SK-N-SH (cell line): ENCODE measurements at regions not wholly inside any gene's neighbourhood (a gene's known extent, or its start where the extent isn't known, plus 50 kb on each side); places are given as distances from the start of the nearest gene placed in this dataset.

Experiments used
- CTCF ChIA-PET: fragments of 300-600, 350-600 bp; formaldehyde crosslinking; extraction: SDS; loops from one replicate; lab custom pipeline; 2021; lab: Yijun Ruan, JAX
- POLR2A ChIA-PET: fragments of 350-600 bp; sonication (Branson Sonifier 250); formaldehyde crosslinking; extraction: SDS; loops from one replicate; lab custom pipeline; 2020; ENCODE audit warnings: antibody characterized with exemption, inconsistent platforms; lab: Yijun Ruan, JAX
- DNase-seq: peaks from one replicate; pipeline ENCODE4 v3.0.0; 2012
- H2AFZ ChIP-seq: fragments of 200-600 bp; sonication (generic); 2 replicates; pipeline ENCODE4 v1.8.1; 2016; ENCODE audit warnings: antibody characterized with exemption, mild to moderate bottlenecking, low read depth
- H3F3A ChIP-seq: fragments of 200-600 bp; sonication (generic); replicated peaks from 2 replicates; pipeline ENCODE3; 2016; ENCODE audit warnings: antibody characterized with exemption, mild to moderate bottlenecking; ENCODE audit not compliant: insufficient read depth
- H3K27ac ChIP-seq, 2 experiments: fragments of 200-500 bp in 1 of 2; fragments of 200-600 bp in 1 of 2; sonication (Bioruptor generic) in 1 of 2; sonication (generic), shearing (Covaris generic) in 1 of 2; 2 replicates each; pipeline versions ENCODE4 v1.5.1 to v1.6.1; 2014 to 2016; ENCODE audit warnings: low read depth in 2 of 2, inconsistent platforms in 1 of 2, low read length in 1 of 2, mild to moderate bottlenecking in 1 of 2, mixed read lengths in 1 of 2
- H3K27me3 ChIP-seq: fragments of 200-600 bp; sonication (generic), shearing (Covaris generic); 2 replicates; pipeline ENCODE4 v1.6.1; 2016; ENCODE audit warnings: mixed run types; ENCODE audit not compliant: insufficient read depth
- H3K36me3 ChIP-seq, 2 experiments: fragments of 200-500 bp in 1 of 2; fragments of 200-600 bp in 1 of 2; sonication (Bioruptor generic) in 1 of 2; sonication (generic) in 1 of 2; replicated peaks in 1 of 2; 2 replicates each; pipeline versions ENCODE3 to v1.5.1; 2014 to 2016; ENCODE audit warnings: low read length in 1 of 2, mild to moderate bottlenecking in 1 of 2; ENCODE audit not compliant: insufficient read depth in 2 of 2, control insufficient read depth in 1 of 2
- H3K4me1 ChIP-seq, 2 experiments: fragments of 200-500 bp in 1 of 2; fragments of 200-600 bp in 1 of 2; sonication (Bioruptor generic) in 1 of 2; sonication (generic), shearing (Covaris generic) in 1 of 2; 2 replicates each; pipeline versions ENCODE4 v1.5.1 to v1.6.1; 2014 to 2016; ENCODE audit warnings: low read depth in 1 of 2, low read length in 1 of 2, mixed run types in 1 of 2; ENCODE audit not compliant: insufficient read depth in 2 of 2, control insufficient read depth in 1 of 2
- H3K4me2 ChIP-seq: fragments of 200-600 bp; sonication (generic), shearing (Covaris generic); 2 replicates; pipeline ENCODE4 v1.6.1; 2017; ENCODE audit warnings: mixed run types
- H3K4me3 ChIP-seq, 2 experiments: fragments of 200-500 bp in 1 of 2; fragments of 200-600 bp in 1 of 2; sonication (Bioruptor generic) in 1 of 2; sonication (generic), shearing (Covaris generic) in 1 of 2; 2 replicates each; pipeline versions ENCODE4 v1.5.1 to v1.8.1; 2014 to 2016; ENCODE audit warnings: low read depth in 2 of 2, inconsistent platforms in 1 of 2, low read length in 1 of 2, mild to moderate bottlenecking in 1 of 2, mixed read lengths in 1 of 2, moderate library complexity in 1 of 2
- H3K79me2 ChIP-seq: fragments of 200-600 bp; sonication (generic); 2 replicates; pipeline ENCODE4 v1.8.1; 2017; ENCODE audit warnings: mild to moderate bottlenecking; ENCODE audit not compliant: insufficient read depth
- H3K9ac ChIP-seq: fragments of 200-600 bp; sonication (generic); 2 replicates; pipeline ENCODE4 v1.6.1; 2017; ENCODE audit warnings: mixed run types
- H3K9me2 ChIP-seq: fragments of 200-600 bp; sonication (generic); 2 replicates; pipeline ENCODE4 v1.6.1; 2017; ENCODE audit warnings: mixed run types
- H3K9me3 ChIP-seq: fragments of 200-600 bp; sonication (generic); 2 replicates; pipeline ENCODE4 v1.6.1; 2017; ENCODE audit warnings: mixed run types, mild to moderate bottlenecking, moderate library complexity
- H4K20me1 ChIP-seq: fragments of 200-600 bp; sonication (generic); 2 replicates; pipeline ENCODE4 v1.6.1; 2017; ENCODE audit warnings: mild to moderate bottlenecking, mixed run types; ENCODE audit not compliant: insufficient read depth
- ELF1 ChIP-seq: IDR thresholded peaks from 2 replicates; pipeline ENCODE4 v1.4.0; 2012
- EZH2phosphoT487 ChIP-seq: fragments of 200-600 bp; sonication (generic); IDR thresholded peaks from 2 replicates; pipeline ENCODE4 v1.6.1; 2017; ENCODE audit warnings: low read depth, mixed run types, mild to moderate bottlenecking, antibody characterized with exemption, moderate library complexity, borderline replicate concordance
- FOSL2 ChIP-seq: IDR thresholded peaks from 2 replicates; pipeline ENCODE4 v1.4.0; 2012; ENCODE audit warnings: low read depth, mild to moderate bottlenecking, moderate library complexity, borderline replicate concordance
- FOXM1 ChIP-seq: IDR thresholded peaks from 2 replicates; pipeline ENCODE4 v1.4.0; 2012; ENCODE audit warnings: low read depth, mild to moderate bottlenecking
- IRF3 ChIP-seq: fragments of 150-350 bp; IDR thresholded peaks from 2 replicates; pipeline ENCODE4 v1.6.1; 2016; ENCODE audit warnings: mild to moderate bottlenecking, low read depth, low read length
- NFIC ChIP-seq: IDR thresholded peaks from 2 replicates; pipeline ENCODE4 v1.4.0; 2012; ENCODE audit warnings: borderline replicate concordance
- NRF1 ChIP-seq: IDR thresholded peaks from 2 replicates; pipeline ENCODE4 v1.6.1; 2012; ENCODE audit warnings: low read depth, mild to moderate bottlenecking, low read length
- POLR2AphosphoS5 ChIP-seq: IDR thresholded peaks from 2 replicates; pipeline ENCODE4 v1.6.1; 2012; ENCODE audit warnings: low read depth, low read length
- RCOR1 ChIP-seq: fragments of 150-350 bp; IDR thresholded peaks from 2 replicates; pipeline ENCODE4 v1.6.1; 2017; ENCODE audit warnings: antibody characterized with exemption, low read length
- RXRA ChIP-seq: IDR thresholded peaks from 2 replicates; pipeline ENCODE4 v1.4.0; 2012; ENCODE audit warnings: low read depth, mild to moderate bottlenecking, borderline replicate concordance
- USF1 ChIP-seq: IDR thresholded peaks from 2 replicates; pipeline ENCODE4 v1.4.0; 2012; ENCODE audit warnings: low read depth, borderline replicate concordance
- YY1 ChIP-seq: IDR thresholded peaks from 2 replicates; pipeline ENCODE4 v1.4.0; 2012; ENCODE audit warnings: low read depth, mild to moderate bottlenecking
- ZBTB33 ChIP-seq: IDR thresholded peaks from 2 replicates; pipeline ENCODE4 v1.4.0; 2012; ENCODE audit warnings: low read depth, borderline replicate concordance
- WGBS: methylation state at CpG from one replicate; pipeline ENCODE4 v1.1.6; 2017; ENCODE audit warnings: low lambda C conversion rate; 5-methylcytosine and 5-hydroxymethylcytosine counted together
- TF ChIP-seq, protein P1 (sequence below): IDR thresholded peaks from 2 replicates; pipeline ENCODE4 v1.6.1; 2012; ENCODE audit warnings: mild to moderate bottlenecking, low read depth, low read length, moderate library complexity

GRCh38 chr10:84700668-84701369, 372.4 kb downstream of the CCSER2 start:
- Histone ChIP-seq H3K27ac (no peak overlapping the region), H3F3A (no peaks in the 10 kb centered on the region), H3K36me3 (no peaks in the 10 kb centered on the region), H3K27me3 (no peaks in the 10 kb centered on the region), H3K9me2 (no peaks in the 10 kb centered on the region), H3K9me3 (no peaks in the 10 kb centered on the region; the same call in 1 of the 2 replicates), H3K79me2 (no peaks in the 10 kb centered on the region), H3K4me3 (no peak overlapping the region), H3K4me1 (no peaks in the 10 kb centered on the region), H2AFZ (no peak overlapping the region), H3K9ac (no peak overlapping the region), H4K20me1 (no peaks in the 10 kb centered on the region), H3K4me2 (no peak overlapping the region)
- TF ChIP-seq USF1 (no peak), NRF1 (no peak), POLR2AphosphoS5 (no peak), FOXM1 (no peak), ZBTB33 (no peak), FOSL2 (no peak), YY1 (no peak), IRF3 (no peak), RXRA (no peak), NFIC (no peak), EZH2phosphoT487 (no peak), ELF1 (no peak), RCOR1 (no peak)
- TF ChIP-seq, protein P1, sequence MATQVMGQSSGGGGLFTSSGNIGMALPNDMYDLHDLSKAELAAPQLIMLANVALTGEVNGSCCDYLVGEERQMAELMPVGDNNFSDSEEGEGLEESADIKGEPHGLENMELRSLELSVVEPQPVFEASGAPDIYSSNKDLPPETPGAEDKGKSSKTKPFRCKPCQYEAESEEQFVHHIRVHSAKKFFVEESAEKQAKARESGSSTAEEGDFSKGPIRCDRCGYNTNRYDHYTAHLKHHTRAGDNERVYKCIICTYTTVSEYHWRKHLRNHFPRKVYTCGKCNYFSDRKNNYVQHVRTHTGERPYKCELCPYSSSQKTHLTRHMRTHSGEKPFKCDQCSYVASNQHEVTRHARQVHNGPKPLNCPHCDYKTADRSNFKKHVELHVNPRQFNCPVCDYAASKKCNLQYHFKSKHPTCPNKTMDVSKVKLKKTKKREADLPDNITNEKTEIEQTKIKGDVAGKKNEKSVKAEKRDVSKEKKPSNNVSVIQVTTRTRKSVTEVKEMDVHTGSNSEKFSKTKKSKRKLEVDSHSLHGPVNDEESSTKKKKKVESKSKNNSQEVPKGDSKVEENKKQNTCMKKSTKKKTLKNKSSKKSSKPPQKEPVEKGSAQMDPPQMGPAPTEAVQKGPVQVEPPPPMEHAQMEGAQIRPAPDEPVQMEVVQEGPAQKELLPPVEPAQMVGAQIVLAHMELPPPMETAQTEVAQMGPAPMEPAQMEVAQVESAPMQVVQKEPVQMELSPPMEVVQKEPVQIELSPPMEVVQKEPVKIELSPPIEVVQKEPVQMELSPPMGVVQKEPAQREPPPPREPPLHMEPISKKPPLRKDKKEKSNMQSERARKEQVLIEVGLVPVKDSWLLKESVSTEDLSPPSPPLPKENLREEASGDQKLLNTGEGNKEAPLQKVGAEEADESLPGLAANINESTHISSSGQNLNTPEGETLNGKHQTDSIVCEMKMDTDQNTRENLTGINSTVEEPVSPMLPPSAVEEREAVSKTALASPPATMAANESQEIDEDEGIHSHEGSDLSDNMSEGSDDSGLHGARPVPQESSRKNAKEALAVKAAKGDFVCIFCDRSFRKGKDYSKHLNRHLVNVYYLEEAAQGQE = no peak
- ChIA-PET CTCF (interaction anchor here (1.4 kb wide), 1 partner anchor 14 kb away, joined by 4 read pairs; no protein-coding TSS in a partner anchor), POLR2A (no interaction called here)
- DNase-seq = no peak
- WGBS = 16% methylated on average over 4 of the region's 4 CpGs
